ENCODE measurements at regions not wholly inside any gene's neighbourhood (a gene's known extent, or its start where the extent isn't known, plus 50 kb on each side); places are given as distances from the start of the nearest gene placed in this dataset.
A peak's percentile ranks its signal among the peaks of the same experiment; 100 is the strongest.

- H3K79me2 ChIP-seq (ENCODE audit: insufficient read depth): no peaks in the 10 kb centered on the region
- no peaks in the 10 kb centered on the region for H3K9me2 ChIP-seq
- peak overlapping the region; percentile 61; the same call in 1 of the 2 replicates for H2AFZ ChIP-seq (ENCODE audit: low read depth)
- H3F3A ChIP-seq (replicated peaks; ENCODE audit: insufficient read depth): no peaks in the 10 kb centered on the region
- no peak overlapping the region for H3K4me2 ChIP-seq
- CTCF ChIA-PET: no interaction called here
- TF ChIP-seq GATA2 (CRISPR knock-in tag; IDR thresholded peaks at IDR 0.05) (no peak), SMC3 (IDR thresholded peaks at IDR 0.05; ENCODE audit: low read depth, low read length) (no peak), USF2 (IDR thresholded peaks at IDR 0.05; ENCODE audit: borderline replicate concordance, low read depth, low read length) (no peak), GABPA (IDR thresholded peaks at IDR 0.05; ENCODE audit: low read depth) (no peak), ELF1 (IDR thresholded peaks at IDR 0.05) (no peak), EP300 (IDR thresholded peaks at IDR 0.05; ENCODE audit: borderline replicate concordance in 1 of 2, low read depth in 1 of 2, low read length in 1 of 2) (no peak), FOXM1 (IDR thresholded peaks at IDR 0.05; ENCODE audit: low read depth) (no peak), IRF3 (IDR thresholded peaks at IDR 0.05; ENCODE audit: low read depth, low read length) (no peak)
- POLR2A ChIA-PET: no interaction called here
- DNase-seq: no peak
- peaks cover 0 to 5% of the 10 kb centered on the region in 2 experiments for H3K36me3 ChIP-seq (replicated peaks in 1 of 2; ENCODE audit: control insufficient read depth in 1 of 2, insufficient read depth in 2 of 2, low read length in 1 of 2)
- H3K27me3 ChIP-seq (ENCODE audit: insufficient read depth): no peaks in the 10 kb centered on the region
- H3K27ac ChIP-seq (ENCODE audit: low read depth in 2 of 2, low read length in 1 of 2): no peak overlapping the region
- no peaks in the 10 kb centered on the region for H4K20me1 ChIP-seq (ENCODE audit: insufficient read depth)
- 46% methylated on average over 2 of the region's 2 CpGs for WGBS (ENCODE audit: low lambda C conversion rate)
- H3K4me1 ChIP-seq (ENCODE audit: control insufficient read depth in 1 of 2, insufficient read depth in 2 of 2, low read depth in 1 of 2, low read length in 1 of 2): no peaks in the 10 kb centered on the region
- H3K9me3 ChIP-seq: no peaks in the 10 kb centered on the region; the same call in 1 of the 2 replicates
- H3K4me3 ChIP-seq (ENCODE audit: low read depth in 2 of 2, low read length in 1 of 2): no peak overlapping the region
- H3K9ac ChIP-seq: no peak overlapping the region
Measured at GRCh38 chr4:19700992-19701391, 550.7 kb upstream of the SLIT2 start.

GRCh38 chr4:19698961-19699360, 552.7 kb upstream of the SLIT2 start:
- Histone ChIP-seq H3K9me2 (no peaks in the 10 kb centered on the region), H3K4me3 (ENCODE audit: low read depth in 2 of 2, low read length in 1 of 2) (no peak overlapping the region), H3K4me2 (no peak overlapping the region), H2AFZ (ENCODE audit: low read depth) (no peak overlapping the region), H3F3A (replicated peaks; ENCODE audit: insufficient read depth) (no peaks in the 10 kb centered on the region), H3K9me3 (no peaks in the 10 kb centered on the region; the same call in 1 of the 2 replicates), H4K20me1 (ENCODE audit: insufficient read depth) (no peaks in the 10 kb centered on the region), H3K9ac (no peak overlapping the region), H3K27me3 (ENCODE audit: insufficient read depth) (no peaks in the 10 kb centered on the region), H3K36me3 (replicated peaks in 1 of 2; ENCODE audit: control insufficient read depth in 1 of 2, insufficient read depth in 2 of 2, low read length in 1 of 2) (peaks cover 0 to 5% of the 10 kb centered on the region in 2 experiments), H3K4me1 (ENCODE audit: control insufficient read depth in 1 of 2, insufficient read depth in 2 of 2, low read depth in 1 of 2, low read length in 1 of 2) (peaks cover 0 to 6% of the 10 kb centered on the region in 2 experiments; a peak in 2 of 4 replicates), H3K79me2 (ENCODE audit: insufficient read depth) (no peaks in the 10 kb centered on the region), H3K27ac (ENCODE audit: low read depth in 2 of 2, low read length in 1 of 2) (no peak overlapping the region)
- TF ChIP-seq EP300 (IDR thresholded peaks at IDR 0.05; ENCODE audit: borderline replicate concordance in 1 of 2, low read depth in 1 of 2, low read length in 1 of 2): no peak
- no peak for TF ChIP-seq MAX (IDR thresholded peaks at IDR 0.05; ENCODE audit: low read depth)
- no peak for TF ChIP-seq MEF2A (IDR thresholded peaks at IDR 0.05; ENCODE audit: borderline replicate concordance, low read depth)
- TF ChIP-seq ELF1 (IDR thresholded peaks at IDR 0.05): no peak
- TF ChIP-seq REST (IDR thresholded peaks at IDR 0.05; ENCODE audit: low read depth, low read length): no peak
- TF ChIP-seq TAF1 (IDR thresholded peaks at IDR 0.05; ENCODE audit: borderline replicate concordance, low read depth, low read length): no peak
- TF ChIP-seq CHD2 (IDR thresholded peaks at IDR 0.05; ENCODE audit: low read length, partially characterized antibody): no peak
- no peak for TF ChIP-seq SIN3A (IDR thresholded peaks at IDR 0.05; ENCODE audit: borderline replicate concordance, low read depth, low read length)
- 89% methylated on average over 1 of the region's 1 CpG for WGBS (ENCODE audit: low lambda C conversion rate)
- POLR2A ChIA-PET: no interaction called here
- no peak for DNase-seq
- CTCF ChIA-PET: no interaction called here

All from SK-N-SH (cell line).